IMR-90 (cell line): ENCODE measurements at regions not wholly inside any gene's neighbourhood (a gene's known extent, or its start where the extent isn't known, plus 50 kb on each side); places are given as distances from the start of the nearest gene placed in this dataset.

Experiments used
- ATAC-seq: fragments of 200-7000 bp; cut with Tn5 transposase; 2 replicates; pipeline ENCODE4 v1.9.1; 2020; ENCODE audit warnings: low read depth, mild to moderate bottlenecking, moderate library complexity
- BruUV-seq: library from RNA; stranded (reverse); fragments of 400-500 nt; replicated peaks from 2 replicates; lab custom pipeline; 2021; lab: Mats Ljungman, UMichigan
- CTCF ChIA-PET: fragments of 300-600 bp; formaldehyde crosslinking; extraction: SDS; loops from one replicate; lab custom pipeline; 2021; ENCODE audit warnings: antibody characterized with exemption; lab: Yijun Ruan, JAX
- POLR2A ChIA-PET: fragments of 300-600 bp; sonication (Branson Sonifier 250); formaldehyde crosslinking; loops from one replicate; lab custom pipeline; 2022; ENCODE audit warnings: antibody characterized with exemption; ENCODE audit not compliant: unreplicated experiment; lab: Charles Lee
- DNase-seq: peaks from one replicate; pipeline ENCODE4 v3.0.0; 2013
- H2AFZ ChIP-seq: replicated peaks from 2 replicates; pipeline ENCODE3; 2013; ENCODE audit warnings: low read length, mild to moderate bottlenecking; ENCODE audit not compliant: poor library complexity
- H2AK5ac ChIP-seq: 2 replicates; pipeline ENCODE4 v1.6.1; 2013; ENCODE audit warnings: low read depth, low read length, inconsistent platforms
- H2AK9ac ChIP-seq: replicated peaks from 2 replicates; pipeline ENCODE3; 2013; ENCODE audit warnings: mild to moderate bottlenecking, low read depth, low read length, moderate library complexity; ENCODE audit not compliant: poor library complexity
- H2BK120ac ChIP-seq: 2 replicates; pipeline ENCODE4 v1.6.1; 2013; ENCODE audit warnings: low read depth, low read length, inconsistent platforms
- H2BK15ac ChIP-seq: 3 replicates; pipeline ENCODE4 v1.6.1; 2013; ENCODE audit warnings: low read depth, low read length, inconsistent platforms
- H2BK20ac ChIP-seq: 2 replicates; pipeline ENCODE4 v1.6.1; 2013; ENCODE audit warnings: low read depth, mild to moderate bottlenecking, inconsistent platforms, low read length, moderate library complexity
- H2BK5ac ChIP-seq: 2 replicates; pipeline ENCODE4 v1.6.1; 2013; ENCODE audit warnings: mild to moderate bottlenecking, low read depth, low read length, inconsistent platforms; ENCODE audit not compliant: poor library complexity, severe bottlenecking
- H3K14ac ChIP-seq: replicated peaks from 2 replicates; pipeline ENCODE4 v1.6.1; 2013; ENCODE audit warnings: low read depth, low read length, inconsistent platforms
- H3K18ac ChIP-seq: 2 replicates; pipeline ENCODE4 v1.6.1; 2013; ENCODE audit warnings: low read depth, low read length, control low read depth
- H3K23ac ChIP-seq: 2 replicates; pipeline ENCODE4 v1.6.1; 2013; ENCODE audit warnings: low read depth, low read length, inconsistent platforms
- H3K27ac ChIP-seq: 2 replicates; pipeline ENCODE4 v1.5.1; 2013; ENCODE audit warnings: mild to moderate bottlenecking, control low read depth, low read length; ENCODE audit not compliant: insufficient read depth
- H3K27me3 ChIP-seq: 2 replicates; pipeline ENCODE4 v1.6.1; 2013; ENCODE audit warnings: low read length; ENCODE audit not compliant: control insufficient read depth, insufficient read depth
- H3K36me3 ChIP-seq: 2 replicates; pipeline ENCODE4 v1.6.1; 2013; ENCODE audit warnings: low read length, mixed read lengths; ENCODE audit not compliant: control insufficient read depth, insufficient read depth
- H3K4ac ChIP-seq: 2 replicates; pipeline ENCODE4 v1.6.1; 2013; ENCODE audit warnings: low read depth, low read length, inconsistent platforms
- H3K4me1 ChIP-seq: 2 replicates; pipeline ENCODE4 v1.6.1; 2013; ENCODE audit warnings: low read length, mixed read lengths; ENCODE audit not compliant: control insufficient read depth, insufficient read depth
- H3K4me2 ChIP-seq: 2 replicates; pipeline ENCODE4 v1.6.1; 2013; ENCODE audit warnings: low read depth, mild to moderate bottlenecking, control low read depth, low read length, moderate library complexity
- H3K4me3 ChIP-seq: 2 replicates; pipeline ENCODE4 v1.5.1; 2013; ENCODE audit warnings: low read depth, mild to moderate bottlenecking, control low read depth, low read length, moderate library complexity; ENCODE audit not compliant: insufficient read depth
- H3K56ac ChIP-seq: 2 replicates; pipeline ENCODE4 v1.6.1; 2013; ENCODE audit warnings: low read length, inconsistent platforms; ENCODE audit not compliant: insufficient read depth; ENCODE audit errors: extremely low read depth
- H3K79me1 ChIP-seq, 2 experiments: 2 replicates each; pipeline ENCODE4 v1.6.1; 2013; ENCODE audit warnings: low read length in 2 of 2, inconsistent platforms in 1 of 2, low read depth in 1 of 2
- H3K9ac ChIP-seq: 2 replicates; pipeline ENCODE4 v1.6.1; 2013; ENCODE audit warnings: low read depth, low read length, control low read depth
- H3K9me1 ChIP-seq: 2 replicates; pipeline ENCODE4 v1.6.1; 2013; ENCODE audit warnings: low read length, inconsistent platforms; ENCODE audit not compliant: insufficient read depth
- H3K9me3 ChIP-seq: 2 replicates; pipeline ENCODE4 v1.6.1; 2013; ENCODE audit warnings: low read length; ENCODE audit not compliant: control insufficient read depth, insufficient read depth
- H4K20me1 ChIP-seq: 2 replicates; pipeline ENCODE4 v1.6.1; 2013; ENCODE audit warnings: low read length, inconsistent platforms; ENCODE audit not compliant: insufficient read depth
- H4K5ac ChIP-seq: 2 replicates; pipeline ENCODE4 v1.6.1; 2013; ENCODE audit warnings: mild to moderate bottlenecking, low read depth, low read length, control low read depth
- H4K8ac ChIP-seq, 2 experiments: 2 replicates each; pipeline ENCODE4 v1.6.1; 2013; ENCODE audit warnings: low read depth in 2 of 2, low read length in 2 of 2, control low read depth in 1 of 2, inconsistent platforms in 1 of 2
- H4K91ac ChIP-seq: 2 replicates; pipeline ENCODE4 v1.6.1; 2013; ENCODE audit warnings: low read depth, low read length, inconsistent platforms; ENCODE audit not compliant: insufficient read depth
- CEBPB ChIP-seq: IDR thresholded peaks from 2 replicates; pipeline ENCODE4 v1.6.1; 2012; ENCODE audit warnings: low read depth, low read length, improper control_type of control experiment
- MXI1 ChIP-seq: IDR thresholded peaks from 2 replicates; pipeline ENCODE4 v1.6.1; 2012; ENCODE audit warnings: low read depth, mild to moderate bottlenecking, low read length, moderate library complexity, borderline replicate concordance
- RAD21 ChIP-seq: IDR thresholded peaks from 2 replicates; pipeline ENCODE4 v1.6.1; 2012; ENCODE audit warnings: low read length, improper control_type of control experiment
- RFX5 ChIP-seq: IDR thresholded peaks from 2 replicates; pipeline ENCODE4 v1.8.0; 2012; ENCODE audit warnings: low read depth, mild to moderate bottlenecking, low read length, moderate library complexity
- WGBS, 2 experiments: methylation state at CpG; one replicate each; pipeline versions ENCODE4 v1.1.5 to v1.1.7; 2013; ENCODE audit warnings: missing lambda C conversion rate in 2 of 2; ENCODE audit not compliant: insufficient read length in 1 of 2; ENCODE audit errors: extremely low coverage in 2 of 2; 5-methylcytosine and 5-hydroxymethylcytosine counted together
- dilution Hi-C: fragments of 300-500 bp; cut with HindIII; formaldehyde crosslinking; loops from one replicate; pipeline ENCODE4 v1.14.3; 2018; ENCODE audit warnings: low sequenced_read_pairs; ENCODE audit not compliant: unreplicated experiment
- in situ Hi-C: fragments of 300-500 bp; cut with MboI; formaldehyde crosslinking; loops from 3 replicates; pipeline ENCODE4 v1.14.3; 2019; ENCODE audit warnings: low sequenced_read_pairs, inconsistent platforms, mixed read lengths
- intact Hi-C: fragments of 100-400 bp; cut with micrococcal nuclease; formaldehyde crosslinking; loops from 2 replicates; pipeline ENCODE4 v1.10.0; 2022

DNA sequence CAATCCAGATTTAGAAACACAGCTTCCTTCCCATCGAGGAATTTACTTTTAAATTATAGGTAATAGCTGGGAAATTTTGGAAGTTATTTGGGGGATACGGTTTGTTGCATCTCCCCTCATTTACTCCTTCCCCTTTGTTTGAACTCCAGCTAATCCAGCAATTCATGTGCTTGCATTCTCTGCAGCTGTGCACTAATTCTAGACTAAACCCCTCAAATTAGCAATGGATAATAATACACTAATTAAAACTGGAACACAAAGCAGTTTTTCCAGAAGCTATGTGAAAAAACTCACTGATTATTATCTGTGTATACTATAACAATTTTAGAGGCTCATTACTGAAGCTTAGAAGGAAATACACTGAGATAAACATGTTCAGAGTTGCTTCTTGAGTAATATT, 751.2 kb upstream of the ZNF608 start:
- Histone ChIP-seq H2BK120ac (no peak overlapping the region), H3K4me3 (no peak overlapping the region), H4K5ac (no peak overlapping the region), H4K20me1 (no peaks in the 10 kb centered on the region), H3K27me3 (no peaks in the 10 kb centered on the region), H3K4ac (no peak overlapping the region), H3K56ac (no peak overlapping the region), H3K9me3 (no peaks in the 10 kb centered on the region), H2BK5ac (no peak overlapping the region), H3K14ac (no peak overlapping the region), H2BK20ac (no peak overlapping the region), H2AFZ (no peak overlapping the region), H3K23ac (no peak overlapping the region), H4K8ac (no peak overlapping the region), H2AK9ac (no peak overlapping the region), H3K9ac (no peak overlapping the region), H3K18ac (no peak overlapping the region), H4K91ac (no peak overlapping the region), H3K79me1 (no peaks in the 10 kb centered on the region), H3K4me2 (no peak overlapping the region), H3K9me1 (no peaks in the 10 kb centered on the region), H2BK15ac (no peak overlapping the region), H2AK5ac (no peak overlapping the region), H3K27ac (no peak overlapping the region), H3K36me3 (no peaks in the 10 kb centered on the region), H3K4me1 (no peaks in the 10 kb centered on the region)
- no TSS peak for BruUV-seq
- ChIA-PET POLR2A (no interaction called here), CTCF (interaction anchor here (0.5 to 0.6 kb wide), 2 partner anchors 210 to 232 kb away, joined by 3 to 4 read pairs; no protein-coding TSS in a partner anchor)
- in situ Hi-C loops, result no loop called here
- no peak for TF ChIP-seq MXI1
- TF ChIP-seq RFX5, result no peak
- TF ChIP-seq CEBPB, result no peak
- TF ChIP-seq RAD21, result no peak
- WGBS, 2 experiments, result no CpG with 5 or more reads among the region's 2 CpGs
- ATAC-seq, result no peak
- no peak for DNase-seq
- intact Hi-C loops, result no loop called here
- dilution Hi-C loops, result no loop called here
